GM11168 (cell line): ENCODE measurements at regions not wholly inside any gene's neighbourhood (a gene's known extent, or its start where the extent isn't known, plus 50 kb on each side); places are given as distances from the start of the nearest gene placed in this dataset.

ENCODE experiments used
- in situ Hi-C: fragments of 300-500 bp; cut with MboI; formaldehyde crosslinking; loops from one replicate; pipeline ENCODE4 v1.12.0; 2022; ENCODE audit warnings: low sequenced_read_pairs; ENCODE audit not compliant: unreplicated experiment

DNA sequence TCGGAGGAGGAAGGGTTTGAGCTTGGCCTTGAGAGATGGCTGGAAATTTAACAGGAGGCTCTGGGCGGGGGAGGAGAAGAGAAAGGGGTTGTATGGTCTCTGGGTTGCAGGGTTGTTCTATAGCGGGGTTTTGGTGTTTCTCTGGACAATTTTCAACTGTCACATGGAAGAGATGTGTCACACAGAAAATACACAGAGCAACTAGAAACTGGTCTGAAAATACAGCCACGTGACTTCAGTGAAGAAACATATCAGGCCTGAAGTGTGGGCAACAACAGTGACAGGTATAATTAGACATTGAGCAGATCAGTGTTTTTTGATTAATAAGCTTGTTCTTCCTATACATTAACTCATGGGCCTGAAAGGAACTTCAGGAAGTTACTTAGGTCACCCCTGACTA is 205.3 kb upstream of the HMGA2 start:
- in situ Hi-C loops: no loop called here

DNA sequence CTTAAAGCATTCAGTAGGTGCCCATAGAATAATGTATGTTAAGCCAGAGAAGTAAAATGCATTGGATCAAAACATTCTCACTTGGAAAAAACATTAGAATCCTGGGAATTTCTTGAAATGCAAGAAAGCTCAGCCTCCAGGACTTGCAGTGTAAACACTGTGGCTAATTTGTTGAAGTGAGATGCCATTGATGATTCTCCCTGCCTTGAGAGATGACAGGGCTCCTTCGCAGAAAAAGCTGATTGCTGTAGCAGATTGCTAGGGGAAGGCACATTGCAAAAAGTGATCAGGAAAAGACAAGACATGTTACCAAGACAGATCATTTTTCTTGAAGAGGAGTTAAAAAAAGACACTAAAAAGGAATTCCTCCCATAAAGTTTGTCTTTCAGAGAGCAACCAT is 204.2 kb upstream of the HMGA2 start:
- in situ Hi-C loops: no loop called here

DNA sequence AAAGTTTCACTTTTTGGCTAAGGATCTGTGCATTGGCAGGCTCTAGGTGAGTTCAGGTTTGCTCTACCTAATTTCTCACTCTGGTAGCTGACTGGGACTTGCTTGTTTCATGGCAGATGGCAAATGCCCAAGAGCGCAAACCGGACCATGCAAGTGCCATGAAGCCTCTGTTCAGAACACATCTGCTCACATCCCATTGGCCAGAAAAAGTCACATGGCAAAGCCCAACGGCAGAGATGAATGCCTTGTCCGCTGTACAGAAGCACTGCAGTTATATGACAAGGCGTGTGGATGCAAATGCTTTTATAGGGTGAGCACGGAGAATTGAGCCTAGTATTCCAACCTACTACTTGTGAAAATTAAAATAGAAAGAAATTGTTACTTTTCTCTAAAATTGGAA is 202.2 kb upstream of the HMGA2 start:
- in situ Hi-C loops: no loop called here

DNA sequence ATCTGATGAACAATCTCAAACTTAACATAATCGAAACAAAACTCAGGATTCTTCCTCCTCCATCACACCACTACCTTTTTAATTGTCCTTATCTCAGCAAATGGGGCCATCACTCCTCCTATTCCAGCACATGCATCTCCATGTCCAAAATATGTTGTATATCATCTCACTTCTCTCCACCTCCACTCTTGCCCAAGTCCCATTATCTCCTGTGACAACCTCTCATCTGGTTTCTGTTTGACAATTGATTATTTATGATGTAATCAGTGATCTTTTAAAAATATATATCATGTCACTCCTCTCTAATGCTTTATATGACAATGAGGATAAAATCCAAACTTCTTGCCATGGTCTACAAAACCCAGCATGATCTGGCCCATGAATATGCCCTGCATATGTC is 200.8 kb upstream of the HMGA2 start:
- in situ Hi-C loops: no loop called here

DNA sequence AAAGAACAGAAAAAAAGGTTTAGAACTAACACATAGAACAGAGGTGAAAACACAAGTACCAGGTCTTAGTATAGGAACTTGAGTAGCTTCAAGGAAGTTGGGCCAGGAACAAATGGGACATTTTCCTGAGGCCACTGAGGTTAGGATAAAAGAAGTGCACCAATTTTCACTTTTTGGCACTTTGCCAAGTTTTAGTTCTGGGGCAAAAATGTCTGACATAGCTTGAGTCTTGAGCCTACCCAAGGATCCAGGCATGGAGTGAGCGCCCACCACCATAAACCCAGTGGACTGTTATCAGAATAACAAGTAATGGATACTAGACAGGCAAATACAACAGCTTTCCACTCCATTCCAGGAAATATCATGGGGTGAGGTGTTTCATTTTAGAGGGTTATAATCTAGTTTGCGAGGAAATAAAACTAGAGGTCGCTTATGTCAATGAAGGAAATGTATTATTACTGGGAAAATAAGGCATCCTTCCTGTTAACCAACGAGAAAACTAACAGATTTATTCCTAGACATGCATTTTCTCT is 199.7 kb upstream of the HMGA2 start:
- in situ Hi-C loops: no loop called here

DNA sequence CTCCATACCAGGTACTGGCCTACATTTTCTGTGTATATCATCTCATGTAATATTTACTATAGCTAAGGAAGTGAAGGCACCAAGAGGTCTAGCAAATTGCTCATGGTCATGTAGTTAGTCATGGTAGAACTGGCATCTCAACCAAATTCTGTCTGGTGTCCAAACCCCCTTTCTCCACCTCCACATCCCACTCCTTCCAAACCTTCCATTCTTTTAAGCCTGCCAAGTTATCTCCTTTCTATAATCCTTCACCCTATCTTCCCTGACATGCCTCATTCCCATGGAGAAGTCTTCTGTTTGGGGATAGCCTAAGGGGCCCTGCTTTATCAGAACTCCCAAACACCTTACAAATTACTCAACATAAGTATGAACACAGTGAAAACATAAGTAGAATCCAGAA is 196.2 kb upstream of the HMGA2 start:
- in situ Hi-C loops: no loop called here

DNA sequence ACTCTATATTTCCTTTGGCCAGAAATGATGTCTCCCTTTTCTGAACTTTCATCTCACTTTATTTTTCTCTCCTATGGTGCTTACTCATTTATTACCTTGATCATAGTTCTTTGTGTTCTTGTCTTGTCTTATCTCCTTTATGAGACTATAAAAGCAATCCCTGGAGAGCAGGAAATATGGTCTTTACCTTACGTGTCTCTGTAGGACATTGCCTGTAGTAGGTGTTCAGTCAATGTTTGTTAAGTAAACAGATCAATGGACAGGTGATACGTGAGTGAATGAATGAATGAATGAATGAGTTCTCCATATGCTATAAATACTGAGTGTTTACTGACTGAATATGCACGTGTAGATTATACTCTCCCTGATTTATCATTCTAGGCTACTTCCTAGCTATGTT is 193.7 kb upstream of the HMGA2 start:
- in situ Hi-C loops: no loop called here

DNA sequence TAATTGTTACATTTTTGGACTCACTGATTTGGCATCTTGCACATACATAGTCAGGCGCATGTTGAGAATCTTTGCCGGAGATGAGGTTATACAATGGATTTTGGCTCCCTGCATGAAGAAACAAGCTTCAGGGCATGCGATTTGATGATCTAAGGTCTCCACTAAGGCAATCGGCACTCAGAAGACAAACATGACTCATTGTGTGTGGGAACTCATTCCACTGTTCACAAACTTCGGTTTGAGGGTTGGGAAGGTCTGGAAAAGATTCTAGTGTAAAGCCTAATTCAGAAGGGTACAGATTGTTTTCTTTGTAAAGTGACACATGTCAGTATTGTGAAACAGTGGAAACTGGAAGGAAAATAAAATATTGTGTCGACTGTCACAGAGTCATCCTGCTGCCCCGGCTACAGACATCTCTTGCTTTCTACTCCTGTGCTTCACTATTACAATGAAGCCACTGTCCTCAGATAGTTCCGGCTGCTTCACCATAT is 192.6 kb upstream of the HMGA2 start:
- in situ Hi-C loops: no loop called here

DNA sequence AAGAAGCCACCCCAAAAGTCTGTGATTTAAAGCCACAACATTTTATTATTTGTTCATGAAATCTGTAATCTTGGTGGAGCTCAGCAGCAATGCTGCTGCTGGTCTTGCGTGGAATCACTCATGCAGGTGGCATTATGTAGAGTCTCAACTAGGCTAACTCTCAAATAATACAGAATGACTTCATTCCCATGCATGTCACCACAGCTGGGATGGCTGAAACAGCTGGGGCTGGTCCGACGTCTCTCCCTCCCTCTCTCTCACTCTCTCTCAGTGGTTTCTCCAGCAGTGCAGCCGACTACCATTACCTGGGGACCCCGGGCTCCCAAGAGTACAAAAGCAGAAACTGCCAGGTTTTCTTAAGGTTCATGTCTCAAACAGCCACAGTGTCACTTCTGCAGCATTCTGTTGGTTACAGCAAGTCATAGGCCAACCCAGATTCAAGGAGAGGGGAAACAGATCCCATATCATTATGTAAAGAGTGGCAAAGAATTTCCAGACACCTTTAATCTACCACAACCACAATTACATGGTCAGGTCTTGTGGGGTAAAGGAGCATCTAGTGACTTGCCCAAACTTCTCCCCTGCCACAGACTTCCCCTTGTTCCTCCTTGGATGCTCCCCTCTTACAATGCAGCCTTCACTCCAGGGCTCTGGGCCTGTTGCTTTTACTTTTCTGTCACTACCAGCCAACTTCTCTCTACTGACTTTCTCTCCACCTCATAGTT is 192.0 kb upstream of the HMGA2 start:
- in situ Hi-C loops: no loop called here

DNA sequence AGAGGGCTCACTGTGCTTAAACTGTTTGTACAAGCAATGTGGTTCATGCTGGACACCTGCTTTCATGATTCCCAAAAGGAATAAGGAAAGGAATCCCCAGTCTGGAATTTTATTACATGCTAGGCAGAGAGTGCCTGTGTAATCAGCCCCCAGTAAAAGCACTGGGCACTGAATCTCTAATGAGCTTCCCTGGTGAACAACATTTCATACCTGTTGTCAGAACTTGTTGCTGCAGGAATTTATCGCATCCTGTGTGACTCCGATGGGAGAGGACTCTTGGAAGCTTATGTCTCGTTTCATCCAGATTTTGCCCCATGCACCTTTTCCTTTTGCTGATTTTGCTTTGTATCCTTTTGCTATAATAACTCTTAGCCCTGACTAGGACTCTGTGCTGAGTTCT is 190.2 kb upstream of the HMGA2 start:
- in situ Hi-C loops: no loop called here

DNA sequence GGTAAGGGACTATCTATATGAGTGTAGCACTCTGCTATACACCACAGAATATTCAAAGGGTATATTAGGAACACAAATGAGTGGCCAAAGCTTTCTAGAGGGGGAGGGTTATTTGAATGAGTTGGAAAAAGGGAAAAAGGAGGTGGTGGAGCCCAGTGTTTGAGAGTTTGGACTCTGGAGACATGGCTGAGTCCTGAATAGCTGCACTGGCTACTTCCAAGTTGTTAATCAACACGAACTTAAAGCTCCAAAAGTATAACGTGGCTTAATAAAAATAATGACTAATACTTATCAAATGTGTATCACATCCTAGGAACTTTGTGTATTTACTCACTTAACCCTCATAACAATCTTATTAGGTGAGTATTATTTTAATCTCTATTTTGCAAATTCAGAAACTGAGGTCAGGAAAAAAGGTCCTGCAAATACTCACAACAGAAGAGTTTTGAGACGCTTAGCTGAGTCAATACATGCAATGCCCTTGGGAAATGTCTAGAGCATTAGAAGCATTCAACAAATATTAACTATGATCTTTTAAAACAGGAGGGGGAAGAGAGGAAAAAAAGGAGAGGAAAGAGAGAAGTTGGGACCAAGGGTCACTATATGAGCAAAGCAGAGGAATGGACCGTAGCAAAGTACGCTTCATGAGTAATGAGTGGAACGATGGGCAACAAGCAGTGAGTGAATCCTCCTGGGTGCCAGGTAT is 189.5 kb upstream of the HMGA2 start:
- in situ Hi-C loops: no loop called here

DNA sequence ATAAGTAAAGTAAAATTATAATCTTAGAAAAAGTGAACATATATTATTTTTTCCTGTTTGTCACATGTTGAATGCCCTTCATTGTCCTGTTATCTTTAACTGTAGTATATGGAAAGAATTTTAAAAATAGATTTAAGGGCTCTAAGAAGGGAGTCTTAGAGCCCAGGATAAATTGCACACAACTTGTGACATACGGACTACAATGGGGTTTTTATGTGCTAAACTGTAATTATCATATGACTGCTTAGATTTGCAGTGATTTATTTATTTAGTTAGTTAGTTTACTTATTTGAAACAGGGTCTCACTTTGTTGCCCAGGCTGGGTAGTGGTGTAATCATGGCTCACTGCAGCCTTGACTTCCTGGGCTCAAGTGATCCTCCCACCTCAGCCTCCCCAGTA is 187.8 kb upstream of the HMGA2 start:
- in situ Hi-C loops: no loop called here

DNA sequence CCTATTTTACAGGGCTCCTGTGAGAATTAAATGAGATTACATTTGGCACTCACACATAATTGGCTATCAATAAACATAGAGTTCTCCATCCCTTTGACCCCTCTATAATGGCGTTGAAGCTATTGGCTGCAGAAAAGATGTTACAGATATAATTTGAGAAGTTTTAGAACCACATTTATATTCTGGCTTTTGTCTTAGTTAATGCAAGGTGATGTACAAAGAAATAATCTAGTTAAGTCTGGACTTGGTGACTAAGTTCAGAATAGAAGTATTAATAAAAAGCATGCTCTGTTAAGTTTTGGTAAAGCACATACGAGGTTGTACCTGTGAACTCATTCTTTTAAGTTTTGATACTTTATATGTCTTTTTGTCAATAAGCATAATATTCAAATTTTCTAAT is 187.1 kb upstream of the HMGA2 start:
- in situ Hi-C loops: no loop called here

DNA sequence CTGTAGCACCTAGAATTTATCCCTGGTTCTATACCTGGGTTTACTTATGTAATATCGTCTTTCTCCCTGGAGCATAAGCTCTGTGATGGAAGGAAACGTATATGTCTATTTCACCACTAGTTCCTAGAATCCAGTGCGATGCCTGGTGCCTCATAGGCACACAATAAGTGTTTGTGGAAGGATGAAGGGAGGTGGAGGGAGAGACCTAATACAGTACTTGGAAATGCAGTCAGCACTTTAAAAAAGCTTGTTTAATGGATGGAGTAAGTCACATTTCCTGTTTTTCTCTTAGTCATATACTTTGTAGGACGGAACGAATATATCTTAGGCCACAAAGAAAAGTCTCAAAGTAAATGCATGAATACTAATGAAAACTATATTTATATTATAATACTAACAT is 186.5 kb upstream of the HMGA2 start:
- in situ Hi-C loops: no loop called here

DNA sequence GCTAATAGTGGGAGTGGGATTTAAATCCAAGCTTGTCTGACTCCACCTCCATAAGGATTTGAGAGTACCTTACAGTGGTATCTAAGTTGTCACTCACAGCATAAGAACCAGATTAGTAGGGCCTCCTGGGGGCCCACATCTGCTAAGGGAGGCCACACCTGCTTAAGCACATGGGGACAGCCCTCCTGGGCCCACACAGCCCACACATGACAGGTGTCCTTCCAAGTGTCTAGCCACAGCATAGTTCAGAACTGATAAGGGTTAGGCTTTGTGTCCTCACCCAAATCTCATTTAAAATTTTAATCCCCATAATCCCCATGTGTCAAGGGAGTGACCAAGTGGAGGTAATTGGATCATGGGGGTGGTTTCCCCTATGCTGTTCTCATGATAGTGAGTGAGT is 186.0 kb upstream of the HMGA2 start:
- in situ Hi-C loops: no loop called here

DNA sequence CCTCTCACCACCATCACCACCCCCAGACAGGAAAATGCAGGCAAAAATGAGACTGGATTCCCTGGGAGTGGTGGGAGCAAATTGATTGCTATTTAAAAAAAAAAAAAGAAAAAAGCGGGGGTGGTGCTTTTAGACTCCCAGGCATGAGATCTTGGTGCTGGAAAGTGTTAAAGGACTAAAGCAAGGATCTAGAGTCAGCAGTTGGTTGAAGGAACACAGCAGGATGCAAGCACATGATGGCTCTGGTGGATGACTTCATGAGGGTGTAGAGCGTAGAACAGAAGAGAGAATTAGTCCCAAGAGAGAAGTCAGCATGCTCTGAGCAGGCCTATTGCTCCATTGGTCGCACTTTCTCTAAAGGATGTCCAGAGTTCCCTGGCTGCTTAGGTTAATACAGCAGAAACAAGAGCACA is 183.8 kb upstream of the HMGA2 start:
- in situ Hi-C loops: no loop called here

DNA sequence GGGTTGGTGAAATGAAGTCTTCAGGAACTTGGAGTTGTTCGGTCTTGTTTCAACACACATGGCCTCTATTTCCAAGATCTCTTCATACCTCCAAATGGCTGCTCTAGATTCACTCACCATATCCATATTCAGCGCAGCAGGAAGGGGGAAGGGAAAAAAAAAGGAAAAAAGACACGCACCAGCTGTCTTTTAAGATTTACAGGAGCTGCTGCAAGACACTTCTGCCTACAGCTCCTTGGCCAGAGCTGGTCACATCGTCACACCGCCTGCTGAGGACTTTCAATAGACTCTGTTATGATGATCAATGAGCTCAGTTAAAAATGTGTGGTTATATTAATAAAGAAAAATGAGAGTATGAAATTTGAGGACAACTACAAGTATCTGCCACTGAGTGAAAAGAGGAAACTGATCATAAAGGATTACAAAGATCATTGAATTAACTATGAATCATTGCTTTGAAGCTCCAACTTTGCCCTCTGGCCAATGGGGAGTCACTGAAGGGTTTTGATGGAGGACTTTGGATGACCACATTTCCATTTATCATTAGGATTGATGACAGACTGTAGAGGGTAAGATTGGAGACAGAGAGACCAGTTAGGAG is 182.1 kb upstream of the HMGA2 start:
- in situ Hi-C loops: no loop called here

DNA sequence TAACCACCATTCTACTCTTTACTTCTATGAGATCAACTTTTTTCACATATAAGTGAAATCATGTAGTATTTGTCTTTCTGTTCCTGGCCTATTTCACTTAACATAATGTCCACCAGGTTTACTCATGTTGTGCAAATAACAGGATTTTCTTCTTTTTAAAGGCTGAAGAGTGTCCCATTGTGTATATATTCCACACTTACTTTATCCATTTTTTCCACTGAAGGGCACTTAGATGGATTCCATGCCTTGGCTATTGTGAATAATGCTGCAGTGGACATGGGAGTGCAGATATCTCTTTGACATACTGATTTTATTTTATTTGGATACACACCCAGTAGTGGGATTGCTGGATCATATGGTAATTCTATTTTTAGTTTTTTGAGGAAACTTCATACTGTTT is 181.1 kb upstream of the HMGA2 start:
- in situ Hi-C loops: no loop called here

DNA sequence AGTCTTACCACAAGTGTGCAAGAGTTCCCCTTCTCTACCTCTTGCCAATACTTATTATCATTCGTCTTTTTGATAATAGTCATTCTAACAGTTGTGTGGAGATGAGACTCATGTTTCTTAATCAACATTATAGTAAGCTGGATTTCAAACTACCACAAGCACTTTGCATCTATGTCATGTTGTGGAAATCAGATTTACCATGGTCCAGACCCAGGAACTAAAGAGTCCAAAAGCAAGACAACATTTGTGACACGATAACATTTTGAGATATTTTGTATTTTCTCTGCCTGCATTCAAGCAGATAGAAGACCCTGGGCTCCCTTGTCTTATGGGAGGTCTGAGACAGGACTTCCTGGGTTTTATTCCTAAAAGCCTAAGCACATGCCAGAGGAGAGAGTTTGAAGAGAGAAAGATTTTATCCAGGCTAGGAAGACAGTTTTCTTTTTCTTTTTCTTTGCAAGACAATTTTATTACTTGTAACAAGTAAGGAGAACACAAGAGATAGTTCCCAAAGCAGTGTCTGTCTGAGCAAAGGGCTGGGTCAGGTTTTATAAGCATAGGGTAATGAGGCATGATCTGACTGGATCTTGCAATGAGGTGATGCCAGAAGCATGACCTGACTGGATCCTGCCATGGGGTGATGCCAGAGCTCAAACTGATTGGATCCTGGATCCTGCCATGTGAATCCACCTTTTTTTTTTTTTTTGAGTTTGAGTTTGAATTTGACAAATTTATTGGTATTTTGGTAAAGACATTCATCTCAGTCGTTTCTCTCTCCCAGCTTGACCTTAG is 180.5 kb upstream of the HMGA2 start:
- in situ Hi-C loops: no loop called here

DNA sequence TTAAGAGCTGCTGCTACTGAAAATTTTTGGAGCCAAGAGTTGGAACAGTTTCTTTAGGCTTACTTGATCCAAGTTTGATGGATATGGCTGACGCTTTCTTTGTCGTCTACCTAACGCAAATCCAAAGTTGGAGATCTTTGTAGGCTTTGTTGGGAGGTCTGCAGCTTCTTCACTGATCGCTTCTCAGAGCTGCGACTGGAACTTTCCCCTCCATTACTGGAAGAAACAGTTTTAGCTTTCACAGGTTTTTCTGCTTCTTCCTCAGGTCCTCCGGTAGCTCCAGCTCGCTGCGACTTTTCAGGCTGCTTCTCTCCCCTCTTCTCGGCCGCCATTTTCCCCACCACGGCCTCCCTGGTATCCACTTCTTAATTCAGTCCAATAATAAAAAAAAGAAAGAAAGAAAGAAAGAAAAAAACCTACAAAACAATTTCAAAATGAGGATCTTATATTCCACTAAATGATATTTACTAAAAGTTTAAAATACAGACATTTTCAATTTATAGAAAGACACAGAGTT is 178.1 kb upstream of the HMGA2 start:
- in situ Hi-C loops: no loop called here
